Chondrocyte (in vitro differentiated cells): ENCODE measurements at regions not wholly inside any gene's neighbourhood (a gene's known extent, or its start where the extent isn't known, plus 50 kb on each side); places are given as distances from the start of the nearest gene placed in this dataset.

Experiments used
- DNase-seq: peaks from one replicate; pipeline ENCODE4 v3.0.0; 2021; ENCODE audit warnings: mixed read lengths, low spot score
- H3K27ac Mint-ChIP-seq: one replicate; pipeline ENCODE4 v1.8.0; 2021; ENCODE audit warnings: mild to moderate bottlenecking, moderate library complexity, mixed read lengths; ENCODE audit not compliant: unreplicated experiment
- H3K27me3 Mint-ChIP-seq: 2 replicates; pipeline ENCODE4 v1.8.0; 2021; ENCODE audit warnings: low read depth, mixed read lengths
- H3K36me3 Mint-ChIP-seq: 2 replicates; pipeline ENCODE4 v1.8.0; 2021; ENCODE audit warnings: low read depth, mixed read lengths
- H3K4me1 Mint-ChIP-seq: 2 replicates; pipeline ENCODE4 v1.8.0; 2021; ENCODE audit warnings: low read depth, mild to moderate bottlenecking, mixed read lengths
- H3K4me3 Mint-ChIP-seq: one replicate; pipeline ENCODE4 v1.8.0; 2021; ENCODE audit warnings: mild to moderate bottlenecking, moderate library complexity, mixed read lengths; ENCODE audit not compliant: unreplicated experiment
- H3K9me3 Mint-ChIP-seq: 2 replicates; pipeline ENCODE4 v1.8.0; 2021; ENCODE audit warnings: low read depth, mixed read lengths
- CTCF ChIP-seq: fragments of 200-600 bp; sonication (generic); IDR thresholded peaks from 2 replicates; pipeline ENCODE4 v1.5.0; 2021; ENCODE audit warnings: antibody characterized with exemption, mild to moderate bottlenecking, moderate library complexity

- Mint-ChIP-seq H3K27ac (no peak overlapping the region), H3K9me3 (no peaks in the 10 kb centered on the region), H3K4me1 (no peaks in the 10 kb centered on the region), H3K4me3 (no peak overlapping the region), H3K27me3 (no peaks in the 10 kb centered on the region), H3K36me3 (no peaks in the 10 kb centered on the region)
- DNase-seq, result no peak
- TF ChIP-seq CTCF, result no peak
Observed at GRCh38 chr6:91683240-91683639, 1096.4 kb upstream of the MAP3K7 start.

- Mint-ChIP-seq H3K27me3 (no peaks in the 10 kb centered on the region), H3K4me1 (no peaks in the 10 kb centered on the region), H3K4me3 (no peak overlapping the region), H3K27ac (no peak overlapping the region), H3K9me3 (no peaks in the 10 kb centered on the region), H3K36me3 (no peaks in the 10 kb centered on the region)
- TF ChIP-seq CTCF, result no peak
- no peak for DNase-seq
Observed at GRCh38 chr6:91681296-91681695, 1094.4 kb upstream of the MAP3K7 start.

- Mint-ChIP-seq H3K4me3 (no peak overlapping the region), H3K9me3 (no peaks in the 10 kb centered on the region), H3K27me3 (no peaks in the 10 kb centered on the region), H3K36me3 (no peaks in the 10 kb centered on the region), H3K4me1 (no peaks in the 10 kb centered on the region), H3K27ac (no peak overlapping the region)
- TF ChIP-seq CTCF, result no peak
- DNase-seq, result no peak
Observed at GRCh38 chr6:91678679-91679446, 1092.0 kb upstream of the MAP3K7 start.

- TF ChIP-seq CTCF, result no peak
- Mint-ChIP-seq H3K4me1 (no peaks in the 10 kb centered on the region), H3K4me3 (no peak overlapping the region), H3K27me3 (no peaks in the 10 kb centered on the region), H3K36me3 (no peaks in the 10 kb centered on the region), H3K27ac (no peak overlapping the region), H3K9me3 (no peaks in the 10 kb centered on the region)
- no peak for DNase-seq
Observed at GRCh38 chr6:91672201-91672600, 1085.3 kb upstream of the MAP3K7 start.

GRCh38 chr6:91669871-91670268 lies 1083.0 kb upstream of the MAP3K7 start:
- H3K4me3 Mint-ChIP-seq, result no peak overlapping the region
- no peak for TF ChIP-seq CTCF
- H3K36me3 Mint-ChIP-seq, result no peaks in the 10 kb centered on the region
- no peaks in the 10 kb centered on the region for H3K4me1 Mint-ChIP-seq
- H3K9me3 Mint-ChIP-seq, result no peaks in the 10 kb centered on the region
- no peaks in the 10 kb centered on the region for H3K27me3 Mint-ChIP-seq
- no peak for DNase-seq
- H3K27ac Mint-ChIP-seq, result no peak overlapping the region
